ENCODE measurements at regions not wholly inside any gene's neighbourhood (a gene's known extent, or its start where the extent isn't known, plus 50 kb on each side); places are given as distances from the start of the nearest gene placed in this dataset.

DNA sequence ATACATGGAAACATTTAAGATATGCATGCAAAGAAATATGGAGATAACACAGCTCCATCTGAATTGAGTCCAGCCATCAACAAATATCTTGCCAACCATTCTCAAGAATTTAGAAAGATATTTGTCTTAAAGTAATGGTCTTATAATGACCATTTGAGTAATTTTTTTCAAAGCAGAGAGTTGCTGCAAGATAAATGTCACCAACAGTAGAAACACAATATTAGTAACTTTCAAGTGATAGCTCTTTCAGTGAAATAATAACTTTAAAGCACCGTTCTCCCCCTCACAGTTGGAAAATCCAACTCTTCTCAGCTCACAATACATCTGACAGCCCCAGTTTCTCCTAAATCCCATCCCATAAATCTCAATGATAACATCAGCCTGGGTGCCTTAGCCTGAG lies 481.0 kb upstream of the ADAMTS5 start:
- no peak for DNase-seq

DNA sequence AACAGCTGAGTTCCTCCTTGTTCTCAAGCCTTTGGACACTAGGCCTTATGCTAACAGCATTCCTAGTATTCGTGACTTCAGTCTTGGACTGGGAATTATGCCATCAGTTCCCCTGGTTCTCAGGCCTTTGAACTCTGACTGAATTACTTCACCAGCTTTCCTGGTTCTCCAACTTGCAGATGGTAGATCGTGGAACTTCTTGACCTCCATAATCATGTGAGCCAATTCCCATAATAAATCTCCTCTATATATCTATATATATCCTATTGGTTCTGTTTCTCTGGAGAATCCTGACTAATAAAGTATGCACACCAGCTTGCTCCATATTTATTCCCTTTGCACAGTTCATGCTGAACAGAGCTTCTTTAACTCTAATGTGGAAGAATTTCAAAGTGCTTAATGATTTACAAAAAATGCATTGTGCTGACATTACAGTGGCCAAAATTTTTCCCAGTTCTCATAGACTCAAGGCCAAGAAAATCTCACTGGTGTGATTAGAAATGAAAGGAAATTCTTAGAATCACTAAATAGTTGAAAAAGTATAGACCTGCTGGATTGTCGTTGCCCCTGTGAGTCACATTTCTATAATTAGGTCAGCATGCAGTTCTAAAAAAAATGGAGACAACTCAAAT lies 462.9 kb upstream of the ADAMTS5 start:
- DNase-seq, result no peak

DNA sequence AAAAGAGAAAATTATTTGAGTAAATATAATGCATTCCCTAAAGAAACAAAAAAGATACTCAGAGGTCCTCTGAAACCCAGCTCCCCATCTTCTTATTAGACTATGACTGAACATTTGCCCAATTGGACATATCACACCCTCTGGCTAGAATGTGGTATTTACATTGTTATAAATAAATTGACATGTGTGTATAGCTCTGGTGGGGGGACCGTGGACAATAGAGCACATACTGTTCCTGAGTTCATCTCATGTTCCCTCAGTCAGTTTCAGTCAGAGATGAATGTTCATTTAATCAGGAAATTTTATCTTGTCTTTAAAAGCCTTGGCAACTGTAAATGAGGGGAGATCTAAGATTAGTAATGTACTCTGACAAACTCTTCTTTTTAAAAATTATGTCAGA lies 459.3 kb upstream of the ADAMTS5 start:
- DNase-seq, result no peak

DNA sequence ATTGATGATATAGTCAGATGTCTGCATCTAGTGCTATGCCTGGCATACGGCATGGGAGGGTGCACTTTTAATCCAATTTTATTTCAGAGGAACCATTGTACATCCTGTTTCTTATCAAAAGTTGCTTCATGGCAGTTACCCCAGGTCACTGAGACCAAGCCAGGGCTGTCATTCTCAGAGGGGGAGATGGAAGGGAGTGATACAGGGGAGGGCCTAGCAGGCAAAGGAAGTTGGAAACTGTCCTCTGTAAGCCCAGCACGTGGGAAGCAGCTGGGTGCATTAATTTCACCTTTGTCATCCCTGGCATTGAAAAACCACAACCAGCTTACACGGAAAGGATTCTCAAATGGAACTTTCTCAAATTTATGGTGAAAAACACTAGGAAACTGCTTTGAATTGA lies 458.7 kb upstream of the ADAMTS5 start:
- DNase-seq, result no peak

DNA sequence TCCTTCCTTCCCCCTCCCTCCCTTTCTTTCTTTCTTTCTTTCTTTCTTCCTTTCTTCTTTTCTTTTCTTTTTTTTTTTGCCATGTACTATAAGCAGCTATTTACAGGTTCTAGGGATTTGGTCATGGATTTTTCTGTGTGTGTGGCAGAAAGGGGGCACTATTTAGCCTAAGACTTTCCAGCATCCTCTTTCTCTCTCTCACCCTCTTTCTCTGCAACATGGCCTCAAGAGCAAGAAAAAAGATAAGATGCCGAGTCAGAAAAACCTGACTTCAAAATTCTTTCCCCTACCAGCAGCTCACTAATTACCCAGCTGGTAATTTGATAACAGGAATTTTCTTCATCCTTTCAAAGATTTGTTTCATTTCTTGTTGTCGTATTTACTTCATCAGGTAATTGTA lies 458.3 kb upstream of the ADAMTS5 start:
- no peak for DNase-seq

DNA sequence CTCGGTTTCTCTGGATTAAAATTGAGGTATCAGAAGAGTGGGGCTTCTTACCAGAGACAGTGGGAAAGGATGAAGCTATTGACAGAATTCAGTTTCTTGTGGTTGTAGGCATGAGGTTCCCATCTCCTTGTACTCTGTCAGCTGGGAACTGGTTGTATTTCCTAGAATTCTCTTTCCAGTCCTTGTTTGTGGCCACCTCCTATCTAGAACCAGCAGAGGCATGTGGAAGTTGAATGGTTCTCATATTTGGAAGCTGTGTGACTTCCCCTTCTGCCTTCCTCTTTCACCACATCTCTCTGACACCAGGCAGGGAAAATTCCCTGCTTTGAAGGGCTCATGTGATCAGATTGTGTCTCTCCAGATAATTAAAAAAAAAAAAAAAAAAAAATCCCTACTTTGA lies 457.7 kb upstream of the ADAMTS5 start:
- no peak for DNase-seq

DNA sequence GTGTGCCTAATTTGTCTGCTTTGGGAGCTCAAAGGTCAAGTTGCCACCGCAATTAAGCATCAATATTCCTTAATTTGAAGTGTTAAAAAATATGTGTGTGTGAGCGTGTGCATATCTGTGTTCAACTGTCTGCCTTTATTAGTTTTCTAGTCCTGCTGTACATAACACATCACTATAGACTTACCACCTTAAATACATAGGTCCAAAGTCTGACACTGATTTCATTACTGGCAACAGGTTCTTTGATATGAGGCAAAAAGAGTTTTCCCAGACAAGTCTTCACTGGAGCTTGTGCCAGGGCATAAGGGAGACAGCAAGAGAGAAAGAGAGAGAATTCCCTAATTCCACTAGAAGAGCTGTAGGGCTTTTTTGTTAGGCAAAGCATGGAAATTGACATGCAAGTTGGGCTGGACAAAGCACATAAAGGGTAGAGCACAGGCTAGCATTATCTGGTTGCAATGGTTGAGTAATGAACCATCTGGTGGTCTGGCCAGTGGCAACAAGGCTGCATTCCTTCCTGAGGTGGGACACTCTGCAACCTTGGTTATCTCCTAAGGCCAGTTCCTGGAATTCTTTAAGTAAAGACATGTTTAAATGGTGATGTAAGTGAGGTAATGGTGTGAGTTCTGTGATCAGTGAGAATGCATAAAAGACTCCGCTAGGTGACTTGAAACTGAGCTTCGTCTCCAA lies 457.2 kb upstream of the ADAMTS5 start:
- no peak for DNase-seq

DNA sequence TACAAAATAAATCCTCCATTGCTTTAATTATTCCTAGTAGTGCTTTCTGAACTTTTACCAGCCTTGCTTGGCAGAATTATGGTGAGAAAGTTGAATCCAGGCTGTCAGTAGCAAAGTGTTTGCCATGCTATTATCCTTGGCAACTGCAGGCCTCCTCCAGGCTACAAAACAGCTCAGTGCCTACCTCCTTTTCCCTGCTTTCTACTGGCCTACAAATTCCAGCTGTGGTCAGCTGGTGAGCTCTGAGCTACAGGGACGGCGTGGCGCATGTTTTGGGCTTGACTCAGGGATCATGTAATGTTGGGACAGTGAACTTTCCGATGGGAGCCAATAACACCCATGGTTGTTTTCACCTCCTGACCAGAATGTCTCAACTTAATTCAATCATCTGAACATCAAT lies 456.1 kb upstream of the ADAMTS5 start:
- DNase-seq, result no peak

DNA sequence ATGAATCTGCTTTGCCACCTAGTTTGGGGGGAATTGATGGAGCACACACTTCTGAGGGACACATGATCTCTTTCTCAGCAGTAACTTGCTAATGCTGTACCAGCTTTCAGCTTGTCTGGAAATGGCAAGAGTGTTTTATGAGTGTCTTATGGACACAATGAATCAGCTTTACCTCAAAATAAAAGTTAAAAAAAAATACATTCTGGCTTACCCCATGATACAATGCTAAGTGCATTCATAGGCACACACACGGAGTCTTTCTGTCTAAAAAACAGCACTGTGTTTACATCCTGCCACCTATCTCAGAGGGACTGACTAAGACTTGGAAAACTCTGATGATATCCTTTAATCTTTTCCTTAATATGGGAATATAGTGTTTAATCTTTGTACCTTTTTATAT lies 455.5 kb upstream of the ADAMTS5 start:
- DNase-seq, result no peak

DNA sequence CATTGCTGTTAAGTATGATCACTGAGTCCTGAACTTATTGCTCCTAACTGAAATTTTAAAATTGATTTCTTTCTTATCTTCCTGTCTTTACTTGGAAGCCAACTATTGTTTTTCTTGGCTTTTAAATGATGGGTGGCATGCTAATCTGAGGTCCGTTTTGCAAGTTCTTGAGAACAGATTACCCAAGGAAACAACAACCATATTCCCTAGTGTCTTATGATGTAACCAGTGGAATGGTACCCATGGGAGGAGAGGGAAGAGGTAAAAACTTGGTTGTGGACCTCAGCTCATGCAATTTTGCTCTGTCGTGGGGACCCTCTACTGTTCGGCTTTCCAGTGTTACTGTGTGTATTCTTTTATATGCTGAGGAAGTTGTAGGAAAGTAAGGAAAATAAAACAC lies 454.8 kb upstream of the ADAMTS5 start:
- no peak for DNase-seq

DNA sequence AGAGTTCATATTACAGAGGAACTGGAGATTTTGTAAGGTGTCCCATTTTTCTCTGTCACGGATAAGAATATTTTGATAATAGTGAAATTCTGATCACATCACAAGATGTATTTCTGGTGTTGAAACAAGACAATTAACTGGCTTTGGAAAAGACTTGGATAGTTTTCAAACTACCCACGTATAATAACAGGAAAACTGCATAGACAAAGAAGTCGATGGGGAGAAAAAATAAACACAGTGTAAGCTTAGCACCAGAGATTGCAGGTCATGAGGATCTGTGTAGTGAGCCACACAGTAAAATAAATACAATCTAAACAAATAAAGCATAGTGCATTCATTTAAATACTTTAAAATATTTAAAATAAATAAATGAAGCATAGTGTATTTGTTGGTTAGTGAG lies 452.3 kb upstream of the ADAMTS5 start:
- no peak for DNase-seq

DNA sequence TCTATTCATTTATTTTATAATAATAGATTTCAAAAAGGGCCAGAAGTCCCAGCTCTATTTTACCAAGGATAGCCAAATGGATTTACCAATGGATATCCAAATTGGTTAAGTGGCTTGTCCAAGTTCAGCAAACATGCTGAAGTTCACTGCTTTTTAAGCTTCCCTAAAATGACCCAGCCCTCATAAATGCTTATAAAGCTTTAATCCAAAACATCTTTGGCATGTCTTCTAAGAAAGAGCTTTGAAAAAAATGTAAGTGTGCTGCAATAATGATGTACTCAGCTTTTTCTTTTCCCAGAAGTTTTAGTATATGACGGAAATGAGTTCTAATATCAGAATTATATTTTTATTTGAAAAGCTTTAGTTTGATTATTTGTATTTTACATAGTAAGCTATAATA lies 451.5 kb upstream of the ADAMTS5 start:
- no peak for DNase-seq

DNA sequence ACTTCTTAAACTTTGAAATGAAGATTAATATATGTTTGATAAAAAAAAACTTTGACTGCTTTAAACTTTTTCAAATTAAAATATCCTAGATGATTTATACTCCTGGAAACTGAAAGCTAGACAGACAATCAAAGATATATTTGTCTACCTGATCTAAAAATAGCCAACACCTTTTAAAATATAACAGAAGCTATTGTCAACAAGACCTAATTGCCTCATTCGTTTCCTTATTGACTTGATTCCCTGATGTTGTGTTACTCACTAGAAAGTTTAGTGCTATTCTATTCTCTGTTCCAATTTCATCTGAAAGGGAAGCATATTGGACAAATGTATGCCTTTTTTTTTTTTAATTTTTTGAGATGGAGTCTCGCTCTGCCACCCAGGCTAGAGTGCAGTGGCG lies 445.6 kb upstream of the ADAMTS5 start:
- no peak for DNase-seq

DNA sequence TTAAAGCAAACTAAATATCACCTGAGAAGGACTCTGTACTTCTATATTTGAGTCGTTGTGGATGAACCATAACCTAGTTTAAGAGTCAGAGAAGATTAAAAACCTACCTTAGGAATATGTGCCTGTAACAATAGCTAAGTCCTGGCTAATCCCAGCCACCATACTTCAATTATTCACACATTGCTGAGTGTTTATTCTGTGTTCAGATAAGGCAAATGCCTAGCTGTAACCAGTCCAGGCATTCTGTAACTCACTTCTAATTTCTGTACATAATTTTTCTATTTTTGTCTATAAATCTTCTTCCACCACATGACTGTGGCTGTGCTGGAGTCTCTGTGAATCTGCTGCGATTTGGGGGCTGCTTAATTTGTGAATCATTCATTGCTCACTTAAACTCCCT lies 441.9 kb upstream of the ADAMTS5 start:
- DNase-seq, result no peak

DNA sequence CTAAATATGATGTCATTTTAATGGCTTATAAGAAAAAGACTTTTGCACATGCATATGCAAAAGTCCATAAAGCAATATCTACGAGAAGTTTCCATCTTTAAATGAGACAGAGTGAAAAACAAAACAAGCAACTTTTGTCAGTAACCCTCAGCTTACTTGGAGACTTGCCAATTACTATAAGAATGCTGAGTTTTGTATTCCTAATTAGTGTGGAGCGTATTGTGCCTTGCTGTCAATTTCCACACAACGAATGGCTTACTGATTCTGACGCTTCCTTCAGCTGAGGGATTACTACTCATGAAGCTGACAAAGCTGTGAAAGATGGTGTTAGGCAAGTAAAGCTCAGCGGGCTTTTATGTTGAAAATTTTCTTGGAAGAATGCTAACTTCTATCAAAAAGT lies 440.4 kb upstream of the ADAMTS5 start:
- no peak for DNase-seq

DNA sequence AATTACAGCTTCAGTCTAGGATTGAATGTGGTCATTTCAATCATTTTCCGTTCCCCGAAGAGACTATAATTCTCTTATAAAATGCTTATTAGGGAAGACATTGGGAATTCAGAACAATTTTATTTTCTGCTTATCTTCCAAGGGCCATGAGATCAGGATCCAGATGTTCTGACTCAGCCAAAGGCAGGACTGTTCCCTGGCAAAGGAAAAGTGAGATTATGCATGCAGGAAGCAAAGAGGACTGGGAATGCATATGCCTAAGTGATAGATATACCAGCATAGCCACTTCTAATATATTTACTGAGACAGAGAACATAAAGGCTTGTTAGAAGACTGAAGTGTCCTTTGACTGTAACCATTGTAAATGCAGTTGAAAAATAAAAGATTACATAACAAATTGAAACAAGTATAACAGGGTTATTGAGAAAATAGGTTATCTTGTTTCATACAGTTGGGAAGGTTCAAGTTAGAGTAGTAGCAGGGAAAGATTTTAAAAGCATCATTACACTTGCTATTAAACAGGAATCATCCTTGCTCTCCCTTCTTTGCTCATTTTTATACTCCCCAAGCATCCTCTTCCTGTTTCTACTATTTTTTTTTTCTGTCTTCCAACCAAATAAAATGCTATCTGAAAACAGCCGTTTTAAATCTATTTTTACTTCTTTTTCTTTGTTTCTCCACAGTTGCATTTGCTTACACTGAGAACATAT lies 439.6 kb upstream of the ADAMTS5 start:
- DNase-seq, result no peak

DNA sequence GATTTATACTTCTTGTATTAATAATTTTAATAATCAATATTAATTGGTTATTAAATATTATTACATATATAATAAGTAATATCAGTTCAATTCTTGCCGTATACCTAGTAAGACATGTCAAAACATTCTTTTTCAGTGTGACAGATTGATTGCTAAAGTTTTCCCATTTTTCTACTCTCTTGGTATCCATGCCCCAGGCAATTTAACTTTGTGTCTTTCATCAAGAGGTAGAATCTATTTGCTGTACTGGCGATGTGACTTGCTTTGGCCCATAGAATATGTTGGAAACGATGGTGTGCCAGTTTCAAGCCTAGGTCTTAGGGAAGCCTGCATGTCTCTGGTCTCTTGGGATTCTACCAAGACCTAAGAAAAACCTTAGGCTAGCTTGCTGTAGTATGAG lies 436.1 kb upstream of the ADAMTS5 start:
- no peak for DNase-seq

DNA sequence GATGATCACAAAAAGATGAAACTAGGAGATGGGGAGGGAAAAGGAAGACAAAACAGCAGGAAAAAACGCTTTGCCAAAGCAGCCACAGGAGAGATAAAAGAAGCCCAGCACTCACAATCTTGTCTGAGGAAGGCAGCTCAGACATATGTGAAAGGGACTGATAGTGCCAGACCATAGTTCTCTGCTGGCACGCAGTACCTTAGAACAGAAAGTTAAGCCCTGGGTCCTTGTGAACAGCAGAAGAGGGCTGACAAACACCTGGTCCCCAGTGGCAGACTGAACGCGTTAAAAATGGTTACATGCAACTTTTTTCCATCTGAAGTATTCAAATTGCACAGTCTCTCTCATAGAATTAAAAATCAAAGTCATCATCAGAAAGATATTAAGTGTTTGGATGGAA lies 433.2 kb upstream of the ADAMTS5 start:
- DNase-seq, result no peak

DNA sequence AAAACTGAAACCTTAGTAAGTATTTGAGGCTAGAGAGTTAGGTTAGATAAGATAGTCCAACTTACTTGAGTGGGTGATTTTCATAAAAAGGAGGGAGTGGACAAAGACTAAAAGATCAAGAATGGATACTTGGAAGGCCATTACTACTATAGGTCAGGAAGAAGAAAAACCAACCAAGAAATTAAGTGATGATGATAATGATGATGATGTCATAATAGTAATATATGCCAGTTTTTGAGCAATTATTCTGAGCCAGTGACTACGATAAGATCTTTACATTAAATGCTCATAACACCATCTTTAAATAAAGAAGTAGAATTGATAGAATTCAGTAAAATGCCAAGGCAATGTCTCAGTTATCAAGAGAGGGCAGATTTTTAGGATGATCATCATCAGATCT lies 430.7 kb upstream of the ADAMTS5 start:
- DNase-seq, result no peak

DNA sequence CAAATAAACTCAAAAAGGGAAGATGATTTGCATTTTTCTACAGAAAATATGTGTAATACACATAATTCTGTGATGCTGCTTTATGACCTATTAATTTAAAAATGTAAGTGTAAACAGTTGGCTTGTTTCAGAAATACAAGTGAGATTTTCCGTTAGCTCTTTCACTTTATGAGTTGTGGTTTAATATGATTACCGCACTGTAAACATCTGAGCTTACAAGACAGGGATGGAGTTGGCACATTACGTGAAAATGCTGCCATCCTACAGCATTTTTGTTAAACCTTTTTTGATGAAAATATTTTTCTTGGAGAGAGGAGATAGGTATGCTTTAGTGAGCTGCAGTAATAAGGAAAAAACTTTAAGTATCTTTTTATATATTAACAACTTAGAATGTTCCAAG lies 426.8 kb upstream of the ADAMTS5 start:
- DNase-seq, result no peak

DNA sequence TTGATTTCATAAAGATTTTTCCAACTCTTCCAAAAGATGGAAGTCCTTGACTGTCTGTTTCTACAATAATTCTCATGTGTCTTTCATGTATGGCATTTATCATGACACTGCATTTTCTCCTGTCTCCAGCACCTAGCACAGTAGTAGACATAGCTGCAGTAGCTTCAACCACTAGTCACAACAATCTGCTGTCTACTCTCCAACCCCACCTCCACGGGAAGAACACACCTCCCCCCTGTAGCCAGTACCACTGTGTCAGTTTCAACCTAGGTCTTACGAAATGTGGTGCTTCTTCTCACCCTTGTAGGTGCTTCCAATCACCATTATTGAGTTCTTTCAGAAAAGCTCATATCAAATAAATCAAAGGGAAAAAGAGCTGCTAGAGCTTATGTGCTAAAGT lies 425.1 kb upstream of the ADAMTS5 start:
- no peak for DNase-seq

DNA sequence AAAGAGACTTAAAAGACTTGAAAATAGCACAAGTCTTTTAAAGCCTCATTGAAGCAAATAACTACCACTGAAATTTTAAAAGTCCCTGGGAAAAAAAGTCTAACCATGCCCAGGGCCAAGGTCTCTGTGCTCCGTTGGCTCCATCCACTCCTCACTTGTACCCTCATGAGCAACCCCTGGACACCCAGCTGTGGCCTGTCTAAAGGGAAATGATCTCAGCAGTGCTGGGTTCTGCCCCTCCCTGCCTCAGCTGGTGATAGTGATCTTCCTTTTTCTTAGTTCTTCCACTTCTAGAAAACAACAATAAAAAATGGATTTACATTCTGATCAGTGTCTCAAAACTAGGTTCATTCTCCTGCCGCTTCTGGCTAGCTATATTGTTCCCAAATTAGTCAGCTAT lies 423.5 kb upstream of the ADAMTS5 start:
- no peak for DNase-seq

DNA sequence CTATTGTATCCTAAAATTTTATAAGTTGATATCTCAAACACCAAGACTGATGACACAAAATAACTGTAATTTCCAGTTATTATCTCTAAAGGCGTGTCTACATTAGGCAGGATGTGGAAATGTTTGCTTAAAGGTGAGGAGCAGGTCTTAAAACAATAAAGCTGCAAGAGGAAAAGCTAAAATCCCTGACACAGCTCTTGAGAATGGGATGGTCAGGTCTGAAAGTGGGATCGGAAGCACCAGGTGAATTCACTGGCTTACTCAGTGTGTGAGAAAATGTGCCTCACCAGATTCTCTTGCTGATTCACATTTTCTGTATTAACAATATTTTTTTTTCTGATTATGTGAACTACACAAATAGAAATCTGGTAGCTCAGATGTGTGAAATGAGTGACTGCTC lies 421.9 kb upstream of the ADAMTS5 start:
- DNase-seq, result no peak

DNA sequence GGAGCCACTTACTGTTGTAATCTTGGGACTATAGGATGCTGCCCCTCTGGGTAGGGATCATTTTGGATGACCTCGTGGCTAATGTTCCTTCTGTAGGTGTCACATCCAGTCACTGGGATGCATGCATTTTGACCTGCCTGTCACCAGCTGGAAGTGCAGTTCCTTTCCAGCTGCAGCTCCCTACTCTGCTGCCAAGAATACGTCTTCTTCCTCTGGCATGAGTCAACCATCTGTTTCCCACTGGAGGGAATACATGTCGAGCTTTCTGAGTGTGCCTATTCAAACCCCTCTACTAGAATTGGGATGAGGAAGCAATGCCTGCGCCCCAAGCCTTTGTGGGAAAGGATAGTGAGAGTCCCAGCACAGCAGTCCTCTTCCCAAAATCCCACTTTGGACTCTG lies 415.5 kb upstream of the ADAMTS5 start:
- no peak for DNase-seq

DNA sequence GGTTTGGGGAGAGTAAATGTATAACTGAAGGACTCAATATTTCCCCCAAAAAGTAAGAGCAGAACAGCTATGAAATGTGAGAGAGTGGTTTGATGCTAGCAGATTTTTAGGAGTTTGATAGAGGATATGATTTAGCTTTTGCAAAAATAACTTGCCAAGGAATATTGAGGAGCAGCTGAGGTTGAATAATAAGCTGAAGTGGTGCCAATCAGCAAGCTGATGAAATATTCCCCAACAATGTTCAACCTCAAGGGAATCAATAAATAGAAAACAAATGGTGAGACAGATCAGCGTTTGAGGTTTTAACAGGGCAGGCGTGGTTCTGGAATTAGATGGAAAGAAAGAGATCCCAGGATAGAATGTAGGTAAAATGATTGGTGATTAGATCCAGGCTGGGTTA lies 413.4 kb upstream of the ADAMTS5 start:
- no peak for DNase-seq
